H9 (cell line): ENCODE measurements at regions not wholly inside any gene's neighbourhood (a gene's known extent, or its start where the extent isn't known, plus 50 kb on each side); places are given as distances from the start of the nearest gene placed in this dataset.

ENCODE experiments used
- DNase-seq: peaks from one replicate; pipeline ENCODE4 v3.0.0-alpha.2; 2017
- H2AFZ ChIP-seq: one replicate; pipeline ENCODE4 v1.6.1; 2013; ENCODE audit warnings: mild to moderate bottlenecking, low read length, control low read depth, moderate library complexity
- H2AK5ac ChIP-seq: 2 replicates; pipeline ENCODE4 v1.6.1; 2013; ENCODE audit warnings: low read length, control low read depth, mixed read lengths; ENCODE audit not compliant: insufficient read length
- H2BK120ac ChIP-seq: one replicate; pipeline ENCODE4 v1.6.1; 2013; ENCODE audit warnings: low read depth, mild to moderate bottlenecking, low read length, control low read depth, inconsistent platforms; ENCODE audit not compliant: poor library complexity, severe bottlenecking
- H2BK12ac ChIP-seq: 2 replicates; pipeline ENCODE4 v1.6.1; 2013; ENCODE audit warnings: low read length, control low read depth, mixed read lengths, low read depth; ENCODE audit not compliant: insufficient read length
- H2BK15ac ChIP-seq: 2 replicates; pipeline ENCODE4 v1.6.1; 2013; ENCODE audit warnings: low read depth, low read length, control low read depth
- H2BK20ac ChIP-seq: one replicate; pipeline ENCODE4 v1.6.1; 2013; ENCODE audit warnings: low read depth, mild to moderate bottlenecking, low read length, control low read depth, inconsistent platforms; ENCODE audit not compliant: poor library complexity, severe bottlenecking
- H2BK5ac ChIP-seq: 2 replicates; pipeline ENCODE4 v1.6.1; 2013; ENCODE audit warnings: low read length, control low read depth, mixed read lengths; ENCODE audit not compliant: insufficient read length
- H3K14ac ChIP-seq: 2 replicates; pipeline ENCODE4 v1.6.1; 2013; ENCODE audit warnings: low read length, control low read depth; ENCODE audit not compliant: insufficient read depth
- H3K18ac ChIP-seq: 2 replicates; pipeline ENCODE4 v1.6.1; 2013; ENCODE audit warnings: low read depth, mild to moderate bottlenecking, mixed read lengths, low read length, control low read depth; ENCODE audit not compliant: insufficient read length
- H3K23ac ChIP-seq: 2 replicates; pipeline ENCODE4 v1.6.1; 2013; ENCODE audit warnings: low read length, control low read depth, mixed read lengths, low read depth; ENCODE audit not compliant: insufficient read length
- H3K23me2 ChIP-seq: 2 replicates; pipeline ENCODE4 v1.6.1; 2013; ENCODE audit warnings: low read depth, mild to moderate bottlenecking, mixed read lengths, low read length, control low read depth; ENCODE audit not compliant: insufficient read length, poor library complexity, severe bottlenecking
- H3K27ac ChIP-seq: 2 replicates; pipeline ENCODE4 v1.5.1; 2013; ENCODE audit warnings: low read length, control low read depth, mixed read lengths, low read depth; ENCODE audit not compliant: insufficient read length
- H3K27me3 ChIP-seq: 2 replicates; pipeline ENCODE4 v1.6.1; 2013; ENCODE audit warnings: low read length, control low read depth, inconsistent platforms; ENCODE audit not compliant: insufficient read depth
- H3K4ac ChIP-seq: 2 replicates; pipeline ENCODE4 v1.6.1; 2013; ENCODE audit warnings: low read depth, mild to moderate bottlenecking, control low read depth, inconsistent platforms, low read length, moderate library complexity
- H3K4me1 ChIP-seq: 2 replicates; pipeline ENCODE4 v1.6.1; 2013; ENCODE audit warnings: low read length, control low read depth, inconsistent platforms; ENCODE audit not compliant: insufficient read depth
- H3K4me2 ChIP-seq: 2 replicates; pipeline ENCODE4 v1.6.1; 2013; ENCODE audit warnings: low read length, control low read depth, mixed read lengths; ENCODE audit not compliant: insufficient read length, insufficient read depth
- H3K56ac ChIP-seq: 2 replicates; pipeline ENCODE4 v1.6.1; 2013; ENCODE audit warnings: low read depth, mild to moderate bottlenecking, mixed read lengths, low read length, control low read depth; ENCODE audit not compliant: insufficient read length
- H3K79me1 ChIP-seq: 2 replicates; pipeline ENCODE4 v1.6.1; 2013; ENCODE audit warnings: low read depth, mild to moderate bottlenecking, moderate library complexity, low read length, control low read depth, inconsistent platforms; ENCODE audit not compliant: insufficient read depth, poor library complexity, severe bottlenecking
- H3K79me2 ChIP-seq: 2 replicates; pipeline ENCODE4 v1.6.1; 2013; ENCODE audit warnings: low read length, control low read depth, inconsistent platforms; ENCODE audit not compliant: insufficient read depth
- H3K9ac ChIP-seq: 2 replicates; pipeline ENCODE4 v1.6.1; 2013; ENCODE audit warnings: low read length, control low read depth, mixed read lengths; ENCODE audit not compliant: insufficient read length; ENCODE audit errors: extremely low read depth
- H3K9me3 ChIP-seq: one replicate; pipeline ENCODE4 v1.6.1; 2013; ENCODE audit warnings: low read depth, low read length, inconsistent platforms; ENCODE audit not compliant: control insufficient read depth
- H3T11ph ChIP-seq: one replicate; pipeline ENCODE4 v1.6.1; 2013; ENCODE audit warnings: mild to moderate bottlenecking, low read length, control low read depth, inconsistent platforms
- H4K20me1 ChIP-seq: one replicate; pipeline ENCODE4 v1.6.1; 2013; ENCODE audit not compliant: control insufficient read depth, insufficient read length, insufficient read depth
- H4K5ac ChIP-seq: 2 replicates; pipeline ENCODE4 v1.6.1; 2013; ENCODE audit warnings: low read depth, mild to moderate bottlenecking, mixed read lengths, low read length, control low read depth; ENCODE audit not compliant: insufficient read length
- H4K8ac ChIP-seq: replicated peaks from 2 replicates; pipeline ENCODE4 v1.6.1; 2013; ENCODE audit warnings: low read length, control low read depth, mixed read lengths, low read depth; ENCODE audit not compliant: insufficient read length
- H4K91ac ChIP-seq: 2 replicates; pipeline ENCODE4 v1.6.1; 2013; ENCODE audit warnings: low read depth, mild to moderate bottlenecking, moderate library complexity, mixed read lengths, low read length, control low read depth; ENCODE audit not compliant: insufficient read length
- H3K27ac Mint-ChIP-seq, 3 experiments: 2 replicates in 2 of 3; 3 replicates in 1 of 3; pipeline ENCODE4 v1.8.0; 2020 to 2021; ENCODE audit warnings: mixed read lengths in 3 of 3, mild to moderate bottlenecking in 1 of 3, moderate library complexity in 1 of 3
- H3K27me3 Mint-ChIP-seq: 2 replicates; pipeline ENCODE4 v1.8.0; 2021; ENCODE audit warnings: low read depth, mild to moderate bottlenecking, moderate library complexity, mixed read lengths
- H3K36me3 Mint-ChIP-seq, 3 experiments: 2 replicates in 2 of 3; 3 replicates in 1 of 3; pipeline ENCODE4 v1.8.0; 2020 to 2021; ENCODE audit warnings: low read depth in 3 of 3, mixed read lengths in 3 of 3; ENCODE audit not compliant: insufficient read depth in 1 of 3
- H3K4me1 Mint-ChIP-seq, 2 experiments: 2 replicates each; pipeline ENCODE4 v1.8.0; 2020; ENCODE audit warnings: mixed read lengths in 2 of 2
- H3K4me3 Mint-ChIP-seq, 2 experiments: 2 replicates in 1 of 2; 3 replicates in 1 of 2; pipeline ENCODE4 v1.8.0; 2020 to 2021; ENCODE audit warnings: mild to moderate bottlenecking in 2 of 2, mixed read lengths in 2 of 2, moderate library complexity in 1 of 2
- H3K9me3 Mint-ChIP-seq, 2 experiments: 2 replicates in 1 of 2; 3 replicates in 1 of 2; pipeline ENCODE4 v1.8.0; 2020; ENCODE audit warnings: mild to moderate bottlenecking in 2 of 2, mixed read lengths in 2 of 2, moderate library complexity in 1 of 2
- CTCF ChIP-seq: fragments of 200-600 bp; sonication (generic); conservative IDR thresholded peaks from 3 replicates; pipeline ENCODE4 v1.8.0; 2021; ENCODE audit warnings: antibody characterized with exemption, mild to moderate bottlenecking
- WGBS: extraction: QIAGEN DNeasy Blood & Tissue Kit; methylation state at CpG from one replicate; pipeline ENCODE4 v1.1.7; 2013; ENCODE audit warnings: missing lambda C conversion rate, low lambda C conversion rate, mixed read lengths; ENCODE audit not compliant: insufficient read length; ENCODE audit errors: extremely low coverage; 5-methylcytosine and 5-hydroxymethylcytosine counted together

- DNase-seq: peak; percentile 20
- no peaks in the 10 kb centered on the region for H3K4me1 Mint-ChIP-seq
- H2AK5ac ChIP-seq: no peak overlapping the region
- H3K79me2 ChIP-seq: no peaks in the 10 kb centered on the region
- peaks cover 0 to 2% of the 10 kb centered on the region in 2 experiments; a peak in 2 of 5 replicates for H3K9me3 Mint-ChIP-seq
- no peaks in the 10 kb centered on the region for H3K27me3 ChIP-seq
- no peaks in the 10 kb centered on the region for H4K20me1 ChIP-seq
- H2BK120ac ChIP-seq: no peak overlapping the region
- H3K14ac ChIP-seq: no peak overlapping the region; the same call in 1 of the 2 replicates
- H3K23ac ChIP-seq: no peak overlapping the region
- no peak overlapping the region for H3K56ac ChIP-seq
- no peak overlapping the region for H4K91ac ChIP-seq
- no peak overlapping the region for H4K5ac ChIP-seq
- H2BK12ac ChIP-seq: no peak overlapping the region
- H4K8ac ChIP-seq: no peak overlapping the region
- no peak overlapping the region for H3K4me2 ChIP-seq
- H3K23me2 ChIP-seq: no peaks in the 10 kb centered on the region
- H3K9ac ChIP-seq: no peak overlapping the region
- no peak overlapping the region for H3K4ac ChIP-seq
- no peak overlapping the region for H2BK15ac ChIP-seq
- H2BK20ac ChIP-seq: no peak overlapping the region
- no peaks in the 10 kb centered on the region for H3K27me3 Mint-ChIP-seq
- no peaks in the 10 kb centered on the region for H3K4me1 ChIP-seq
- WGBS: no CpG with 5 or more reads among the region's 21 CpGs
- H3K9me3 ChIP-seq: no peaks in the 10 kb centered on the region
- no peak overlapping the region for H2BK5ac ChIP-seq
- H3T11ph ChIP-seq: no peak overlapping the region
- H3K4me3 Mint-ChIP-seq: no peak overlapping the region
- no peak overlapping the region for H3K27ac Mint-ChIP-seq
- no peak for TF ChIP-seq CTCF
- no peak overlapping the region for H3K27ac ChIP-seq
- H3K18ac ChIP-seq: no peak overlapping the region
- H3K36me3 Mint-ChIP-seq: peaks cover 1 to 8% (median 2%) of the 10 kb centered on the region in 3 experiments; a peak in 6 of 7 replicates
- no peak overlapping the region for H2AFZ ChIP-seq
- H3K79me1 ChIP-seq: no peaks in the 10 kb centered on the region
These were observed 1087.5 kb downstream of the BRD1 start for GRCh38 chr22:48740086-48740730.
